Esophagus (tissue), 2 donors: ENCODE measurements at regions not wholly inside any gene's neighbourhood (a gene's known extent, or its start where the extent isn't known, plus 50 kb on each side); places are given as distances from the start of the nearest gene placed in this dataset.

Experiments used
- H3K27ac ChIP-seq, 2 donors: one replicate each; pipeline ENCODE4 v1.5.1; 2013; ENCODE audit warnings: low read depth in 2 of 2, mild to moderate bottlenecking in 2 of 2, inconsistent platforms in 1 of 2, low read length in 1 of 2, moderate library complexity in 1 of 2
- H3K27me3 ChIP-seq, 2 donors: one replicate each; pipeline ENCODE4 v1.6.1; 2013; ENCODE audit warnings: low read length in 2 of 2, control low read depth in 1 of 2, mild to moderate bottlenecking in 1 of 2; ENCODE audit not compliant: insufficient read depth in 2 of 2, control insufficient read depth in 1 of 2
- H3K36me3 ChIP-seq, 2 donors: one replicate each; pipeline ENCODE4 v1.6.1; 2013; ENCODE audit warnings: low read length in 1 of 2; ENCODE audit not compliant: control insufficient read depth in 2 of 2, insufficient read depth in 2 of 2
- H3K4me1 ChIP-seq, 2 donors: one replicate each; pipeline ENCODE4 v1.6.1; 2013; ENCODE audit warnings: low read length in 1 of 2; ENCODE audit not compliant: control insufficient read depth in 2 of 2, insufficient read depth in 2 of 2
- H3K4me3 ChIP-seq, 2 donors: one replicate each; pipeline ENCODE4 v1.5.1; 2013; ENCODE audit warnings: low read length in 2 of 2, mild to moderate bottlenecking in 2 of 2, low read depth in 1 of 2, moderate library complexity in 1 of 2
- H3K9me3 ChIP-seq, 2 donors: one replicate each; pipeline ENCODE4 v1.6.1; 2013; ENCODE audit warnings: mild to moderate bottlenecking in 2 of 2, low read depth in 1 of 2, low read length in 1 of 2, moderate library complexity in 1 of 2; ENCODE audit not compliant: control insufficient read depth in 2 of 2, insufficient read depth in 1 of 2
- WGBS, 2 donors: extraction: QIAGEN DNeasy Blood & Tissue Kit; methylation state at CpG; one replicate each; pipeline ENCODE4 v1.1.7; 2013; 5-methylcytosine and 5-hydroxymethylcytosine counted together
- donor health status: healthy with polysubstance abuse.
- donor health status: Bipolar disorder and iron deficiency.

GRCh38 chr12:13744561-13744960 is 236.8 kb downstream of the GRIN2B start:
- 79 to 80% methylated on average over 8 to 9 of the region's 9 CpGs for WGBS, 2 donors
- no peaks in the 10 kb centered on the region for H3K27me3 ChIP-seq
- H3K4me1 ChIP-seq, result no peaks in the 10 kb centered on the region
- H3K36me3 ChIP-seq, result no peaks in the 10 kb centered on the region
- no peak overlapping the region for H3K4me3 ChIP-seq
- no peaks in the 10 kb centered on the region for H3K9me3 ChIP-seq
- H3K27ac ChIP-seq, result no peak overlapping the region

- H3K4me3 ChIP-seq, result no peak overlapping the region
- H3K9me3 ChIP-seq, result no peaks in the 10 kb centered on the region
- H3K36me3 ChIP-seq, result no peaks in the 10 kb centered on the region
- no peak overlapping the region for H3K27ac ChIP-seq
- H3K27me3 ChIP-seq, result no peaks in the 10 kb centered on the region
- H3K4me1 ChIP-seq, result no peaks in the 10 kb centered on the region
- WGBS, 2 donors, result 65 to 69% methylated on average over 6 of the region's 6 CpGs
These were observed 241.3 kb downstream of the GRIN2B start for GRCh38 chr12:13740149-13740545.

- H3K9me3 ChIP-seq, result no peaks in the 10 kb centered on the region
- H3K4me1 ChIP-seq, result no peaks in the 10 kb centered on the region
- H3K36me3 ChIP-seq, result no peaks in the 10 kb centered on the region
- no peak overlapping the region for H3K4me3 ChIP-seq
- H3K27me3 ChIP-seq, result no peaks in the 10 kb centered on the region
- H3K27ac ChIP-seq, result no peak overlapping the region
- WGBS, 2 donors, result 82 to 83% methylated on average over 5 of the region's 5 CpGs
These were observed 245.7 kb downstream of the GRIN2B start for GRCh38 chr12:13735734-13736133.

- WGBS, 2 donors, result 43 to 45% methylated on average over 2 of the region's 2 CpGs
- H3K9me3 ChIP-seq, result no peaks in the 10 kb centered on the region
- no peak overlapping the region for H3K27ac ChIP-seq
- no peaks in the 10 kb centered on the region for H3K27me3 ChIP-seq
- no peak overlapping the region for H3K4me3 ChIP-seq
- no peaks in the 10 kb centered on the region for H3K4me1 ChIP-seq
- no peaks in the 10 kb centered on the region for H3K36me3 ChIP-seq
These were observed 246.7 kb downstream of the GRIN2B start for GRCh38 chr12:13734584-13735152.

GRCh38 chr12:13727707-13728195 is 253.7 kb downstream of the GRIN2B start:
- no peaks in the 10 kb centered on the region for H3K9me3 ChIP-seq
- H3K4me3 ChIP-seq, result no peak overlapping the region
- no peaks in the 10 kb centered on the region for H3K36me3 ChIP-seq
- 8 to 17% methylated on average over 1 of the region's 1 CpG for WGBS, 2 donors
- H3K4me1 ChIP-seq, result no peaks in the 10 kb centered on the region
- H3K27me3 ChIP-seq, result peaks cover 0 to 2% of the 10 kb centered on the region in 2 donors
- H3K27ac ChIP-seq, result no peak overlapping the region

- Histone ChIP-seq H3K27ac (no peak overlapping the region), H3K9me3 (no peaks in the 10 kb centered on the region), H3K4me1 (no peaks in the 10 kb centered on the region), H3K36me3 (no peaks in the 10 kb centered on the region), H3K27me3 (peaks cover 0 to 2% of the 10 kb centered on the region in 2 donors), H3K4me3 (no peak overlapping the region)
- 29 to 49% methylated on average over 1 of the region's 1 CpG for WGBS, 2 donors
These were observed 256.4 kb downstream of the GRIN2B start for GRCh38 chr12:13725049-13725448.

- no peak overlapping the region for H3K27ac ChIP-seq
- no peaks in the 10 kb centered on the region for H3K36me3 ChIP-seq
- H3K4me3 ChIP-seq, result no peak overlapping the region
- no peaks in the 10 kb centered on the region for H3K4me1 ChIP-seq
- WGBS, 2 donors, result 57 to 67% methylated on average over 1 of the region's 1 CpG
- H3K9me3 ChIP-seq, result no peaks in the 10 kb centered on the region
- H3K27me3 ChIP-seq, result peaks cover 0 to 2% of the 10 kb centered on the region in 2 donors
These were observed 257.3 kb downstream of the GRIN2B start for GRCh38 chr12:13724136-13724535.

DNA sequence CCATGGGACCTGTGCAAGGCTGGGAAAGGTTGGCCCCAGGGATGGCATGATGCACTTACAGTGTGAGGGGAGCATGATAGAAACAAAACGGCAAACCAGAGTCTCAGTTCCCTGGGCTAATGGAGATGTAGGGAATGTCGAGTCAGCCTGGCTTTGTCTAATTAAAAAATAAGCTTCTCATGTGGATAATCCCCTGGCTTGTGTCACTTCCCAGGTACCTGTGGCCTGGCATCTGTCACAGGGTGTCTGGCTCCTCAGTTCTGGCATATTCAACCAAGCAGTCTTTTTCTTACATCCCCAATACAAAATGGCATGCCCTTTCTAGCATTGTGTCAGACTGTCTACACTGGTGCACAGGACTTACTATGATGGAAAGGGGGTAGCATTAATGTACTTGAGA is 261.4 kb downstream of the GRIN2B start:
- no peaks in the 10 kb centered on the region for H3K9me3 ChIP-seq
- no peaks in the 10 kb centered on the region for H3K4me1 ChIP-seq
- 85 to 95% methylated on average over 2 of the region's 2 CpGs for WGBS, 2 donors
- H3K27me3 ChIP-seq, result no peaks in the 10 kb centered on the region
- no peak overlapping the region for H3K27ac ChIP-seq
- H3K4me3 ChIP-seq, result no peak overlapping the region
- H3K36me3 ChIP-seq, result no peaks in the 10 kb centered on the region

DNA sequence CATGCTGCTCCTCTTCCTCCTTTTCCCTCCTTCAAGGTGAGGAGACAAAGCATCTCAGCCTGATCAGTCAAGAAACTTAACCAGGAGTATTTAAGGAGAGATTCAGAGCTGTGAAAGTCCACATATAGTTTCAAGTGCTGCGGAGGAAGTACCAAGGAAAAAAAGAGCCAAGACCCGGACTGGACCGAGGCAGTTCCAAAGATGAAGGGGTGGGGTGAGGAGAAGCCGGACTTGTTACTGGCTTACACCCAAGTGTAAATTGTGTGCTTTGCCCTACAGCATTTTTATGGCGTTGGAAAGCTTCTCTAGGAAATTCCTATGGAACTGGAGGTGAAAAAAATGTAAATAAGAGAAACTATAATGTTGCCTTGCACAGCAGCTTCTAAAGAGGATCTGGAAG is 263.1 kb downstream of the GRIN2B start:
- H3K27me3 ChIP-seq, result no peaks in the 10 kb centered on the region
- 44 to 51% methylated on average over 5 of the region's 5 CpGs for WGBS, 2 donors

DNA sequence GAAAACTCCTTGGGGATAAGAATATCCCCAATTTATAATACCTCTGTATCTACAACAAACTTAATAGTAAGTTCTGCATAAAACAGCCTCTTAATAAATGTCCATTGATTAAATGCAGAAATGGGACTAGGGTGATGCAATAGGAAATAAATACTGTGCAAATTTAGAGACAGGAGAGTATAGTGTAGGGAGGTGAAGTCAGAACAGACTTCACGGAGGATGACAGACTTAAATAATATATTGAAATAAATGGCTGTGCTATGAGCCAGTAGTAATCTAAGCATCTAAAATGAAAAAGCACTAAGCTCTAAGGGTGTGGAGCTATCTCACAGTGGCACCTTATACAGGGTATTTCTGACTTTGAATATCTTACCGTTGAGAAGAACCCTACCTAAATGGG is 265.3 kb downstream of the GRIN2B start:
- WGBS, 2 donors, result 79 to 88% methylated on average over 2 of the region's 2 CpGs
- Histone ChIP-seq H3K36me3 (no peaks in the 10 kb centered on the region), H3K27ac (no peak overlapping the region)

More for the DNA sequence above, 263.1 kb downstream of the GRIN2B start:
- no peaks in the 10 kb centered on the region for H3K4me1 ChIP-seq
- H3K27ac ChIP-seq, result no peak overlapping the region
- no peak overlapping the region for H3K4me3 ChIP-seq
- no peaks in the 10 kb centered on the region for H3K36me3 ChIP-seq
- no peaks in the 10 kb centered on the region for H3K9me3 ChIP-seq

More for the DNA sequence above, 265.3 kb downstream of the GRIN2B start:
- H3K27me3 ChIP-seq, result no peaks in the 10 kb centered on the region
- H3K9me3 ChIP-seq, result no peaks in the 10 kb centered on the region
- H3K4me1 ChIP-seq, result no peaks in the 10 kb centered on the region
- H3K4me3 ChIP-seq, result no peak overlapping the region
